ENCODE measurements at regions not wholly inside any gene's neighbourhood (a gene's known extent, or its start where the extent isn't known, plus 50 kb on each side); places are given as distances from the start of the nearest gene placed in this dataset.

DNA sequence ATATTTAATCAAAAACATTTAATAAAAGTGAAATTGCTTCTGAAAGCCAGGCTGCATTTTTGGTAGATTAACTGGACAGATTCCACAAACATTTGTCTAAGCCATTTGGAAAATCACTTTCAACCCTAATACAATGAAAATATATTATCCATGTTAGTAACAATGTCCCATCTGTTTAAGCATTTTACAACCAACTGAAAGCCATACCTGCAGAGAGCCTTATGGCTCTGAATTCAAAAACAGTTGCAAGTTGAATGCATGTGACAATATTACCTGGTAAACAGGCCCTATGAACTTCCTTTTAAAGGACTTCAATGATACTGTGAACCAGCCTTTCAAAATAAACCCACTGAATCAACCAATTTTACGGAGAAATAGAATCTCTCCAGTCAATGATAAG, 468.1 kb downstream of the BTG1 start:
- no peak for ATAC-seq
- no peak for TF ChIP-seq POLR2AphosphoS5 (IDR thresholded peaks at IDR 0.05; ENCODE audit: low read depth, low read length)
- TF ChIP-seq, protein P1, sequence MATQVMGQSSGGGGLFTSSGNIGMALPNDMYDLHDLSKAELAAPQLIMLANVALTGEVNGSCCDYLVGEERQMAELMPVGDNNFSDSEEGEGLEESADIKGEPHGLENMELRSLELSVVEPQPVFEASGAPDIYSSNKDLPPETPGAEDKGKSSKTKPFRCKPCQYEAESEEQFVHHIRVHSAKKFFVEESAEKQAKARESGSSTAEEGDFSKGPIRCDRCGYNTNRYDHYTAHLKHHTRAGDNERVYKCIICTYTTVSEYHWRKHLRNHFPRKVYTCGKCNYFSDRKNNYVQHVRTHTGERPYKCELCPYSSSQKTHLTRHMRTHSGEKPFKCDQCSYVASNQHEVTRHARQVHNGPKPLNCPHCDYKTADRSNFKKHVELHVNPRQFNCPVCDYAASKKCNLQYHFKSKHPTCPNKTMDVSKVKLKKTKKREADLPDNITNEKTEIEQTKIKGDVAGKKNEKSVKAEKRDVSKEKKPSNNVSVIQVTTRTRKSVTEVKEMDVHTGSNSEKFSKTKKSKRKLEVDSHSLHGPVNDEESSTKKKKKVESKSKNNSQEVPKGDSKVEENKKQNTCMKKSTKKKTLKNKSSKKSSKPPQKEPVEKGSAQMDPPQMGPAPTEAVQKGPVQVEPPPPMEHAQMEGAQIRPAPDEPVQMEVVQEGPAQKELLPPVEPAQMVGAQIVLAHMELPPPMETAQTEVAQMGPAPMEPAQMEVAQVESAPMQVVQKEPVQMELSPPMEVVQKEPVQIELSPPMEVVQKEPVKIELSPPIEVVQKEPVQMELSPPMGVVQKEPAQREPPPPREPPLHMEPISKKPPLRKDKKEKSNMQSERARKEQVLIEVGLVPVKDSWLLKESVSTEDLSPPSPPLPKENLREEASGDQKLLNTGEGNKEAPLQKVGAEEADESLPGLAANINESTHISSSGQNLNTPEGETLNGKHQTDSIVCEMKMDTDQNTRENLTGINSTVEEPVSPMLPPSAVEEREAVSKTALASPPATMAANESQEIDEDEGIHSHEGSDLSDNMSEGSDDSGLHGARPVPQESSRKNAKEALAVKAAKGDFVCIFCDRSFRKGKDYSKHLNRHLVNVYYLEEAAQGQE (IDR thresholded peaks at IDR 0.05; ENCODE audit: insufficient read depth in 1 of 2, low read depth in 2 of 2, low read length in 1 of 2) = no peak
- TF ChIP-seq TCF7L2 (IDR thresholded peaks at IDR 0.05; ENCODE audit: low read depth, low read length) = no peak
- TF ChIP-seq, protein P2, sequence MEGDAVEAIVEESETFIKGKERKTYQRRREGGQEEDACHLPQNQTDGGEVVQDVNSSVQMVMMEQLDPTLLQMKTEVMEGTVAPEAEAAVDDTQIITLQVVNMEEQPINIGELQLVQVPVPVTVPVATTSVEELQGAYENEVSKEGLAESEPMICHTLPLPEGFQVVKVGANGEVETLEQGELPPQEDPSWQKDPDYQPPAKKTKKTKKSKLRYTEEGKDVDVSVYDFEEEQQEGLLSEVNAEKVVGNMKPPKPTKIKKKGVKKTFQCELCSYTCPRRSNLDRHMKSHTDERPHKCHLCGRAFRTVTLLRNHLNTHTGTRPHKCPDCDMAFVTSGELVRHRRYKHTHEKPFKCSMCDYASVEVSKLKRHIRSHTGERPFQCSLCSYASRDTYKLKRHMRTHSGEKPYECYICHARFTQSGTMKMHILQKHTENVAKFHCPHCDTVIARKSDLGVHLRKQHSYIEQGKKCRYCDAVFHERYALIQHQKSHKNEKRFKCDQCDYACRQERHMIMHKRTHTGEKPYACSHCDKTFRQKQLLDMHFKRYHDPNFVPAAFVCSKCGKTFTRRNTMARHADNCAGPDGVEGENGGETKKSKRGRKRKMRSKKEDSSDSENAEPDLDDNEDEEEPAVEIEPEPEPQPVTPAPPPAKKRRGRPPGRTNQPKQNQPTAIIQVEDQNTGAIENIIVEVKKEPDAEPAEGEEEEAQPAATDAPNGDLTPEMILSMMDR (IDR thresholded peaks at IDR 0.05) = no peak
- TF ChIP-seq SIN3A (IDR thresholded peaks at IDR 0.05; ENCODE audit: borderline replicate concordance, insufficient read depth, low read depth, low read length) = no peak
- no peaks in the 10 kb centered on the region for H3K27me3 ChIP-seq (ENCODE audit: control insufficient read depth, insufficient read depth, low read length)
- DNase-seq (ENCODE audit: low read depth, low spot score) = no peak
- BruUV-seq (replicated peaks) = no TSS peak
- no peaks in the 10 kb centered on the region for H3K36me3 ChIP-seq (ENCODE audit: control insufficient read depth, insufficient read depth, low read length)
- no peaks in the 10 kb centered on the region for H3K4me1 ChIP-seq (ENCODE audit: control insufficient read depth, insufficient read depth, low read length)
- H3K9me3 ChIP-seq (ENCODE audit: control insufficient read depth, insufficient read depth, low read depth, low read length) = no peaks in the 10 kb centered on the region
- H3K4me3 ChIP-seq (ENCODE audit: low read depth in 2 of 2, low read length in 2 of 2) = no peak overlapping the region
- intact Hi-C loops (cut with micrococcal nuclease; ENCODE audit: unreplicated experiment) (no loop called here), in situ Hi-C loops (cut with HindIII; ENCODE audit: low pct_unique_long_range_greater_than_20kb, low sequenced_read_pairs) (no loop called here)
- H3K27ac ChIP-seq (ENCODE audit: low read length) = no peak overlapping the region
- ChIA-PET CTCF (no interaction called here), POLR2A (no interaction called here)

DNA sequence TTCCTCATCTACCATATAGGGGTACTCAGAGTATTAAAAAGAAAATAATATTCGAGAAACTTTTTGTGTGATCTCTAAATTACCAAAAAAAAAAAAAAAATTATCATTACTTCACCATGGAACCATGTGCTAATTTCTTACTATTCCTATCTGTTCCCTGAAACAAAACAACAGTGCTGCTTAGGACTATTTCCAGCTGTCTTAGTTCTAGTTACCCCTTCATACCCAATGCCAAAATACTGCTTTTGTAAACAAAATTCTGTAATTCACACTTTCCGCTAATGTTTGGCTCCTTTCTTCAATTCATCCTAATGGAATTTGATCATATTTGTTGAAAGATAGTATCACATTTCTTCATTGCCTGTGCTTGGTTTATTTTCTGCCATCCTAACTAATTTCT, 470.2 kb downstream of the BTG1 start:
- intact Hi-C loops (cut with micrococcal nuclease; ENCODE audit: unreplicated experiment) (no loop called here), in situ Hi-C loops (cut with HindIII; ENCODE audit: low pct_unique_long_range_greater_than_20kb, low sequenced_read_pairs) (no loop called here)
- Histone ChIP-seq H3K4me1 (ENCODE audit: control insufficient read depth, insufficient read depth, low read length) (no peaks in the 10 kb centered on the region), H3K36me3 (ENCODE audit: control insufficient read depth, insufficient read depth, low read length) (no peaks in the 10 kb centered on the region), H3K4me3 (ENCODE audit: low read depth in 2 of 2, low read length in 2 of 2) (no peak overlapping the region), H3K9me3 (ENCODE audit: control insufficient read depth, insufficient read depth, low read depth, low read length) (no peaks in the 10 kb centered on the region), H3K27ac (ENCODE audit: low read length) (no peak overlapping the region), H3K27me3 (ENCODE audit: control insufficient read depth, insufficient read depth, low read length) (no peaks in the 10 kb centered on the region)
- no peak for ATAC-seq
- DNase-seq (ENCODE audit: low read depth, low spot score) = no peak
- ChIA-PET CTCF (no interaction called here), POLR2A (no interaction called here)
- TF ChIP-seq, protein P2 (IDR thresholded peaks at IDR 0.05) = no peak
- TF ChIP-seq, protein P1 (IDR thresholded peaks at IDR 0.05; ENCODE audit: insufficient read depth in 1 of 2, low read depth in 2 of 2, low read length in 1 of 2) = no peak
- TF ChIP-seq POLR2AphosphoS5 (IDR thresholded peaks at IDR 0.05; ENCODE audit: low read depth, low read length) (no peak), SIN3A (IDR thresholded peaks at IDR 0.05; ENCODE audit: borderline replicate concordance, insufficient read depth, low read depth, low read length) (no peak), TCF7L2 (IDR thresholded peaks at IDR 0.05; ENCODE audit: low read depth, low read length) (no peak)
- BruUV-seq (replicated peaks) = no TSS peak
